Hematopoietic multipotent progenitor cell (in vitro differentiated cells): ENCODE measurements at regions not wholly inside any gene's neighbourhood (a gene's known extent, or its start where the extent isn't known, plus 50 kb on each side); places are given as distances from the start of the nearest gene placed in this dataset. TPM values are rescaled to one million over a fixed set of nuclear protein-coding genes. Genes with fewer than 3 reads are reported as not detected.
"Not testable (repeated sequence)": the region's sequence is repeated elsewhere in the genome, so short reads cannot be mapped to it uniquely, and the experiment has no call there.

ENCODE experiments used
- DNase-seq, 3 donors: peaks; one replicate each; pipeline ENCODE4 v3.0.0-alpha.2; 2011 to 2015; ENCODE audit warnings: low read depth in 2 of 3, low spot score in 2 of 3
- small RNA-seq: library from RNA; depleted of rRNA; stranded (forward); fragments of <200 nt; gene quantifications from one replicate; pipeline ENCODE3, GENCODE V24; 2012

DNA sequence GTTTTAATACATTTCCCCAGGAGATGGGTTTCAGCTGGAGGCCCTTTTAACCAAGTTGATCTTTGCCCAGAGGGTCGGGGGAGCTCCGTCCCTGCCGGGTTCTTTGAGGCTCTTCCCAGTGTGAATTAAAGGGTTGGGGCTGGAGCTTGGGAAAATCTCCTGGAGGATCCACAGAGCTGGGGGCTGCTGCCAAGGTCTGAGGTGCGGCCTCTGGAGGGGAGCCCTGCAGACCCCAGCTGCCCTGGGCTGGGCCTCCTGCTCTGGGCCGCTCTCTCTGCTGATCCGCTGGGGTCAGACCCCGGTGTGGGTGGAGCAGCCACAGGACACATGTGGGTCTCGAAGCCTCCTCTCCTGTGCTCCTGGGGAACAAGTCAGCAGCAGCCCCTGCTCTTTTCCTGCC lies 51.4 kb upstream of the SFSWAP start:
- DNase-seq, result not testable (repeated sequence)

GRCh38 chr12:131659976-131660375 lies 50.9 kb upstream of the SFSWAP start:
- DNase-seq, result not testable (repeated sequence)

DNA sequence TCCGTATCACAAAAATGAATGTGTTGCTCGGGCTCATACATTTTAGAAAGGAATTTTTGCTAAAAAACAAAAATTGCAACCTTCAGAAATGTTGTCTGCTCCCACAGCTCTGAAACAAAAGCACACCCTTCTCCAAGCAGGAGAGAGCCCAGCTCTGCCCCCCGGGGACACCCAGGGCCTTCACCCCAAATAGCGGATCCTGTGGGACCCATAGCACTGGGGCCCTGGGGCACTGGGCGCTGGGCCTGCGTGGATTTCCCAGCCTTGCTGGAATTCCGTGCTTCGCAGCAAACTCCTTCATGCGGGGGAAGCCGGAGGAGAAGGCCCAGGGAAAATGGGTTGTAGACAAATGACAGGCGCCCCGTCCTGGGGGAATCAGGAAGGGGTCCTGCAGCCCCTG lies 50.5 kb upstream of the SFSWAP start:
- DNase-seq, result not testable (repeated sequence)

Small RNA genes in the stretch of these regions (small RNA-seq; reads per million reads assigned to genes)
- gene AC140063.1 (not detected), gene RNA5SP376 (not detected)
